ENCODE measurements at regions not wholly inside any gene's neighbourhood (a gene's known extent, or its start where the extent isn't known, plus 50 kb on each side); places are given as distances from the start of the nearest gene placed in this dataset.

- no peak for TF ChIP-seq POLR2A (IDR thresholded peaks at IDR 0.05)
- TF ChIP-seq, protein P1, sequence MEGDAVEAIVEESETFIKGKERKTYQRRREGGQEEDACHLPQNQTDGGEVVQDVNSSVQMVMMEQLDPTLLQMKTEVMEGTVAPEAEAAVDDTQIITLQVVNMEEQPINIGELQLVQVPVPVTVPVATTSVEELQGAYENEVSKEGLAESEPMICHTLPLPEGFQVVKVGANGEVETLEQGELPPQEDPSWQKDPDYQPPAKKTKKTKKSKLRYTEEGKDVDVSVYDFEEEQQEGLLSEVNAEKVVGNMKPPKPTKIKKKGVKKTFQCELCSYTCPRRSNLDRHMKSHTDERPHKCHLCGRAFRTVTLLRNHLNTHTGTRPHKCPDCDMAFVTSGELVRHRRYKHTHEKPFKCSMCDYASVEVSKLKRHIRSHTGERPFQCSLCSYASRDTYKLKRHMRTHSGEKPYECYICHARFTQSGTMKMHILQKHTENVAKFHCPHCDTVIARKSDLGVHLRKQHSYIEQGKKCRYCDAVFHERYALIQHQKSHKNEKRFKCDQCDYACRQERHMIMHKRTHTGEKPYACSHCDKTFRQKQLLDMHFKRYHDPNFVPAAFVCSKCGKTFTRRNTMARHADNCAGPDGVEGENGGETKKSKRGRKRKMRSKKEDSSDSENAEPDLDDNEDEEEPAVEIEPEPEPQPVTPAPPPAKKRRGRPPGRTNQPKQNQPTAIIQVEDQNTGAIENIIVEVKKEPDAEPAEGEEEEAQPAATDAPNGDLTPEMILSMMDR (IDR thresholded peaks at IDR 0.05) = no peak
- DNase-seq (ENCODE audit: low spot score in 2 of 2) = no peak
- WGBS, 2 donors = 61 to 62% methylated on average over 19 of the region's 19 CpGs
- no peak overlapping the region for H3K4me3 ChIP-seq (ENCODE audit: low read depth, poor library complexity, severe bottlenecking)
- intact Hi-C loops (cut with DNase I; ENCODE audit: low total_unique reads) = no loop called here
Measured at GRCh38 chr5:138661291-138661960, 86.2 kb upstream of the HSPA9 start.

DNA sequence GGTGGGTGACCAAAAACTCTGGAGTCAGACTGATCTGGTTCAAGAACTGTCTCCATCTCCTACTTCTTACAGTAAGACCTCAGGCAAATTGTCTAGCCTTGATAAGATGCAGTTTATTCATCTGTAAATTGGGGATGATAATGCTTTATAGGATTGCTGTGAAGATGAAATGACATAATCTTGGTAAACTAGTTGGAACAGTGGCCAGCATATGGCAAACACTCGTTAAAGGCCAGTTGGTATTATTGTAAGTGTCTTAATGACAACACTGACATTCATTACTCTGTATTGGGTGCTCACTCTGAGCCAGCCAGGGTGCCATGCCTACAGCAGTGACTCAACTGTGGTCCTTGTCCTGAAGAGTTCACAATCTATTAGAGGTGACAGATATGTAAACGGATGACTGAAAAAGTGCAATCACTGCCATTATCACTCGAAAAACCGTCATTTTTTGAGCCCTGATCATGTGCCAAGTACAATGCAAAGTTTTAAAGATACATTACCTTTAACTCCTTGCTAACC lies 84.9 kb upstream of the HSPA9 start:
- TF ChIP-seq, protein P1 (IDR thresholded peaks at IDR 0.05) = no peak
- TF ChIP-seq POLR2A (IDR thresholded peaks at IDR 0.05) = no peak
- 64 to 66% methylated on average over 4 of the region's 4 CpGs for WGBS, 2 donors
- intact Hi-C loops (cut with DNase I; ENCODE audit: low total_unique reads) = no loop called here
- no peak for DNase-seq (ENCODE audit: low spot score in 2 of 2)
- no peak overlapping the region for H3K4me3 ChIP-seq (ENCODE audit: low read depth, poor library complexity, severe bottlenecking)

DNA sequence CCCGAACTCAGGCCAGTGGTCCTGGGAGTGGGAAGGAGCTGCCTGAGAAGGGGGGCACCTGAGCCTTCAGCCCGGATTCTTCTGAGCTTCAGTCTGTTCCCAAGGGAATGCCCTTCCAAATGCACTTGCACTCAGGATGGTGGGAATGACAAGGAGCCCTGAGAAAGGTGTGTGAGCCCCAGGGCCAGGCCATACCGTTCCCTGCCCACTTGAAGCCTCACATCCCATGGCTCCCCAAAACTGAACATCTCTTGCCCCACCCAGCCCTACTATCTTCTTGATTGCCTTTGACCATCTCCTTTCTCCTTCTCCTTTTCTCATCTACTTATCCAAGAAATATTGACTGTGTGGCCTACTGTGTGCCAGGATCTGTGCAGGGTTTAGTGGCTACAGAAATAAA lies 84.4 kb upstream of the HSPA9 start:
- TF ChIP-seq POLR2A (IDR thresholded peaks at IDR 0.05) = no peak
- TF ChIP-seq, protein P1 (IDR thresholded peaks at IDR 0.05) = no peak
- intact Hi-C loops (cut with DNase I; ENCODE audit: low total_unique reads) = no loop called here
- no peak for DNase-seq (ENCODE audit: low spot score in 2 of 2)
- no peak overlapping the region for H3K4me3 ChIP-seq (ENCODE audit: low read depth, poor library complexity, severe bottlenecking)
- WGBS, 2 donors = 90 to 97% methylated on average over 3 of the region's 3 CpGs

- WGBS, 2 donors = 92 to 98% methylated on average over 2 to 3 of the region's 3 CpGs
- H3K4me3 ChIP-seq (ENCODE audit: low read depth, poor library complexity, severe bottlenecking) = no peak overlapping the region
- TF ChIP-seq, protein P1 (IDR thresholded peaks at IDR 0.05) = no peak
- no peak for TF ChIP-seq POLR2A (IDR thresholded peaks at IDR 0.05)
- intact Hi-C loops (cut with DNase I; ENCODE audit: low total_unique reads) = no loop called here
- DNase-seq (ENCODE audit: low spot score in 2 of 2) = no peak
Measured at GRCh38 chr5:138659121-138659520, 83.9 kb upstream of the HSPA9 start.

DNA sequence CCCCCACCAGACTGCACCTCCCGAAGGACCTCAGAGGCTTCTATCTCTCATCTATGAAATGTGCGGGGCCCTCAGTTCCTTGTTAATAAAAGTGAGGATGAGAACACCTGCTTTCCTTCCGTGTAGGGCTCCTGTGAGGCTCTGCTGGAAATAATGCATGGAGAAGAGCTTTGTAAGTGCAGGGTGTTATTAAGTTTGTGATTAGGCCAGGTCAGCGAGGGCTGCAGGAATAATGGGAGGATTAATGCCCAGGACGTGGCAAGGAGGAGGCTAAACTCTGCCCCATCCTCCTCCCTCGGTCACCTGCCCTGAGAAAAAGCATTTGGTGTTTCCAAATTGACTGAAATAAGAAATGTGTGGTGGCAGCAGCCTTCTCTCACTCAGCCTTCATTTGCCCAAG lies 83.5 kb upstream of the HSPA9 start:
- no peak overlapping the region for H3K4me3 ChIP-seq (ENCODE audit: low read depth, poor library complexity, severe bottlenecking)
- 89 to 92% methylated on average over 6 of the region's 6 CpGs for WGBS, 2 donors
- intact Hi-C loops (cut with DNase I; ENCODE audit: low total_unique reads) = no loop called here
- TF ChIP-seq POLR2A (IDR thresholded peaks at IDR 0.05) = no peak
- TF ChIP-seq, protein P1 (IDR thresholded peaks at IDR 0.05) = no peak
- no peak for DNase-seq (ENCODE audit: low spot score in 2 of 2)

DNA sequence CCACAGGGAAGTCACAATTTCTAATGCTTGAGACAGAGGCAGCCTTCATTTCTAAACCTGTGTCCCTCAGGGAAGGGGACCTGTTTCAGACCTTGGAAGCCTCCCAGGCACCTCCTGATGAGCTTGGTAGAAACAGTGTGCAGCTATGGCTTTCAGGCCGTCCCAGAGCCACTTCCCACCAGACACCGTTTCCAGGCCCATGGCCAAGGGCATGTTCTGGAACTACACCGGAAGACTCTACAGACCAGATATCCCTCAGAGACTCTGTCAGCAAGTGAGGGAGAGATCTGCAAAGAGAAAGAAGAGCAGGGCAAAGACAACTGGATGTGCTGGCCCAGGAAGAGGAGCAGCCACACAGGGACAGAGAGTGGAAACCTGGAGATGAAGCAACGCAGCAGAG lies 82.2 kb upstream of the HSPA9 start:
- TF ChIP-seq, protein P1 (IDR thresholded peaks at IDR 0.05) = no peak
- TF ChIP-seq POLR2A (IDR thresholded peaks at IDR 0.05) = no peak
- no peak overlapping the region for H3K4me3 ChIP-seq (ENCODE audit: low read depth, poor library complexity, severe bottlenecking)
- WGBS, 2 donors = 63 to 88% methylated on average over 4 of the region's 4 CpGs
- intact Hi-C loops (cut with DNase I; ENCODE audit: low total_unique reads) = no loop called here
- DNase-seq (ENCODE audit: low spot score in 2 of 2) = no peak

All from lower leg skin (tissue), 4 donors.